GM12874 (cell line): ENCODE measurements at regions not wholly inside any gene's neighbourhood (a gene's known extent, or its start where the extent isn't known, plus 50 kb on each side); places are given as distances from the start of the nearest gene placed in this dataset.
A peak's percentile ranks its signal among the peaks of the same experiment; 100 is the strongest.

ENCODE experiments used
- CTCF ChIP-seq: IDR thresholded peaks from 2 replicates; pipeline ENCODE4 v1.5.1; 2011; ENCODE audit warnings: low read depth, mild to moderate bottlenecking, control low read depth, low read length, moderate library complexity; ENCODE audit not compliant: insufficient read depth

- no peak for TF ChIP-seq CTCF
Observed at GRCh38 chr3:152516216-152516615, 247.5 kb downstream of the MBNL1 start.

GRCh38 chr3:152517502-152517901 lies 248.8 kb downstream of the MBNL1 start:
- no peak for TF ChIP-seq CTCF

GRCh38 chr3:152518346-152518745 lies 249.6 kb downstream of the MBNL1 start:
- TF ChIP-seq CTCF = no peak

- TF ChIP-seq CTCF = no peak
Observed at GRCh38 chr3:152519376-152519775, 250.6 kb downstream of the MBNL1 start.

- no peak for TF ChIP-seq CTCF
Observed at GRCh38 chr3:152522036-152522435, 253.3 kb downstream of the MBNL1 start.

GRCh38 chr3:152524198-152525140 lies 255.7 kb downstream of the MBNL1 start:
- peak; percentile 46; the same call in 1 of the 2 replicates for TF ChIP-seq CTCF

- no peak for TF ChIP-seq CTCF
Observed at GRCh38 chr3:152531717-152532116, 263.0 kb downstream of the MBNL1 start.
